Epithelial cell of esophagus (primary cell): ENCODE measurements at regions not wholly inside any gene's neighbourhood (a gene's known extent, or its start where the extent isn't known, plus 50 kb on each side); places are given as distances from the start of the nearest gene placed in this dataset.

Experiments
- DNase-seq: peaks from one replicate; pipeline ENCODE4 v3.0.0; 2010; ENCODE audit warnings: low read depth
- H3K4me3 ChIP-seq: 2 replicates; pipeline ENCODE4 v1.5.1; 2011; ENCODE audit warnings: mild to moderate bottlenecking, low read length, control low read depth
- CTCF ChIP-seq: IDR thresholded peaks from 2 replicates; pipeline ENCODE4 v1.5.1; 2011; ENCODE audit warnings: low read depth, mild to moderate bottlenecking, low read length, control low read depth, inconsistent platforms; ENCODE audit not compliant: insufficient read depth; ENCODE audit errors: missing control alignments

DNA sequence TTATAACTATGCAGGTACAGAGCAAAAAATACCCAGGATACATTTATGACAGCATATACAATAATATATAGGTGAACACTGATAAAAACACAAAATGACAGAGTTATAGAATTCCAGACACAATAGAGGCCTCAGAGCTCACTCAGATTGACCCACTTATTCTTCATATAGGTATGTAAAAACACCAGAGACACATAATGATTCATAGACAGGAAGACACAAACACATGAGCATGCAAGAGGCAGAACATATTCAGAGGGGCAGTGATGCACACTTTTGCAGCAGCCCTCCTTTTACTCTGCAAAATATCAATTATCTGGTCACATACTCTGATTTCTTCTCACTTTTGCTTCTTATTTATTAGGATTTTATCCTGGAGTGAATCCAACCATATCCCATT lies 633.3 kb upstream of the ACVR2A start:
- TF ChIP-seq CTCF, result no peak
- no peak overlapping the region for H3K4me3 ChIP-seq
- DNase-seq, result peak; percentile 27

- DNase-seq, result peak; percentile 21
- no peak overlapping the region for H3K4me3 ChIP-seq
- no peak for TF ChIP-seq CTCF
Measured at GRCh38 chr2:147204102-147204501, 640.7 kb upstream of the ACVR2A start.

DNA sequence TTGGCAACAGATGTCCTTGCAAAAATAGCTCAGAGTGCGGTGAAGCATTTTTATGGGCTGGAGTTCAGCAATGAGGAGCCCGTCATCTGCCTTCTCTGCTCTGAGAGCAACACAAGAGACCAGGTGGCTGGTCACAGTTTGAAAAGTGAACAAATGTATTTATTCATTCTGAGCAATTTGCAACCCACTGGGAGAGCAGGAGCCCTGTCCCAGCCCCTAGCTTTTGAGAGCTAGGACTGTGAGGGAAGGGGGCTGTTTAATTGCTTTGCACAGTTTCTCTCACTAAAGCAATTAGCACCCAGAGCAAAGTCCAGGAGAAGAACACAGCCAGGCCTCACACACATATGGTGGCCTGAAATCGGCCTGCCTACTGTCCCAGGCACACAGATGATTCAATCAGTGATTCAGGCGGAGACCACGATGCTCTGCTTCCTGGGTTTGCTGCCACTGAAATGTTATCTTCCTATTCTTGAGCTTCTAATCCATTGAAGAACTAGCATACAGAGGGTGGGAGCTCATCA lies 646.1 kb upstream of the ACVR2A start:
- DNase-seq, result no peak
- H3K4me3 ChIP-seq, result no peak overlapping the region
- no peak for TF ChIP-seq CTCF

DNA sequence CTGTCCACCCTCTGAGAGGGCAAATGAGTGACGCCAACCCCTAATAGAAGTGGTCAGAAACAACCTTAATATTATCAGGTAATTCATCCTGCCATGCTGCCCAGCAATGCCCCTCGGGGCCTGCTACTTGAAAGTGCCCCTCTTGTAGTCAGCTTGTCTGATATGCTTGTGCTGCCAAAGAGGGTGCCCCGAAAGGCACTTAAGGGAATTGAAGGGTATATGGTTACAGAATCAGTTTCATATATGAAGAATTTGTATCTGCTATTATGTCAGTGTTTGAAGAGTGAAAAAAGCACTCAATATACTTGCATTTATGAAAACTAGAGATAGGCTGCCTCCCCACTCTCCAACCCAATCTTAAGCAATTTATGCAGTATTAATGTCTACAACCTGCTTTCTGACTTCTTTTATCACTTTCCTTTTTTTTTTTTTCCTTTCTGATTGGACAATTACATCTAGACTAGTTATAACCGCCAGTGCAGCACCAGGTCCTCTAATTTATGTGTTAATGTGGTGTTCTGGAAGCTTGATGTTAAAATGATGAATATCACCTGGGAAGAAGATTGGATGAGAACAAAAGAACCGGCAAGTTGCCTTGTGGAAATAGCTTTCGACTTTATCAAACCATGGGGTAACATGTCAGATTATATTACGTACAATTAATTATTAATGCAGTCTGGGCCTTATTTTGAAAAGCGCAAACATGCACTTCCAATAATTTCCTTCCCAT lies 646.9 kb upstream of the ACVR2A start:
- DNase-seq, result no peak
- no peak for TF ChIP-seq CTCF
- no peak overlapping the region for H3K4me3 ChIP-seq

DNA sequence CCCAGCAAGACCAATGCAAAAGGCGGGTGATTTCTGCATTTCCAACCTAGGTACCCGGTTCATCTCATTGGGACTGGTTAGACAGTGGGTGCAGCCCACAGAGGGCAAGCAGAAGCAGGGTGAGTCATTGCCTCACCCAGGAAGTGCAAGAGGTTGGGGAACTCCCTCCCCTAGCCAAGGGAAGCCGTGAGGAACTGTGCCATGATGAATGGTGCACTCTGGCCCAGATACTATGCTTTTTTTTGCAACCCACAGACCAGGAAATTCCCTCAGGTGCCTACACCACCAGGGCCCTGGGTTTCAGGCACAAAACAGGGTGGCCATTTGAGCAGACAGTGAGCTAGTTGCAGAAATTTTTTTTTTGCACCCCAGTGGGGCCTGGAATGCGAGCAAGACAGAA lies 662.6 kb upstream of the ACVR2A start:
- DNase-seq, result peak; percentile 88
- no peak for TF ChIP-seq CTCF
- no peak overlapping the region for H3K4me3 ChIP-seq

DNA sequence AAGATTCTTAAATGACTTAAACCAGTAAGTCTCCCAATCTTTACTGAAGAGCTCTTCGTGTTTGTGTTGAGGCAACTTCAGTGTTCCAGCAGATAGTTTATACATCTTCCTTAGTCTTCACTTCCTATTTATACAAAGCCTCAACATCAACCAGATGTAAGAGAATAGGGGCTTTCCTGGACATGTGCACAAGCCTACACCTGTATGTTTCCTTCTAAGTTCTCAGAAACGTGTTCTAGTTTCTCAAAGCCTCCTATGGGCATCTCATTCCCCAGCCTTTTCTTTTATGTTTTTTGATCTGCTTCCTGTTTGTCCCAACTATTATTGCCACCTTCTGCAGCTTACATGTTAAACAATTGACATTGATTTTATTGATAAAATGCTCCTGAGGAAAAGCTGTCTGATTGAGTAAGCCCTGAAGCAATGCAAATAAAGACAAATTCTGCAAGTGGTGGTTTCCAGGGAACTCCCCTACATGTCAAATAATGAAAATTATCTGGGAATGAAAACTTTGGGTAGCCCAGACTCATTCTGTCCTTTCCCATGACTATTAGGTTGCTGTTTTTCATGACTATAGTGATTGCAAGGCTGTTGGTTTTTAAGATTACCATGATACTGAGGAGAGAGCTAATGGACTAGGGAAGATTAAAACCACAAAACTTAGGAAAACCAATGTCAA lies 663.3 kb upstream of the ACVR2A start:
- peak; percentile 4 for DNase-seq
- no peak for TF ChIP-seq CTCF
- no peak overlapping the region for H3K4me3 ChIP-seq
